BLaER1 treated with 17β-estradiol and CSF1 and Interleukin-3, amounts not matched to agents 10 nM and 100 nM (cell line): ENCODE measurements at regions not wholly inside any gene's neighbourhood (a gene's known extent, or its start where the extent isn't known, plus 50 kb on each side); places are given as distances from the start of the nearest gene placed in this dataset.

Source experiments
- H3K27ac ChIP-seq, 11 experiments: shearing (Covaris generic); formaldehyde crosslinking; 2 replicates each; pipeline ENCODE4 v1.8.1; 2022
- H3K27me3 ChIP-seq, 11 experiments: shearing (Covaris generic); formaldehyde crosslinking; 2 replicates each; pipeline ENCODE4 v1.8.1; 2022
- H3K36me3 ChIP-seq, 11 experiments: shearing (Covaris generic); formaldehyde crosslinking; 2 replicates each; pipeline ENCODE4 v1.8.1; 2022
- H3K4me1 ChIP-seq, 10 experiments: shearing (Covaris generic); formaldehyde crosslinking; 2 replicates each; pipeline ENCODE4 v1.8.1; 2022
- H3K4me2 ChIP-seq, 11 experiments: shearing (Covaris generic); formaldehyde crosslinking; 2 replicates each; pipeline ENCODE4 v1.8.1; 2022
- H3K4me3 ChIP-seq, 10 experiments: shearing (Covaris generic); formaldehyde crosslinking; 2 replicates each; pipeline ENCODE4 v1.8.1; 2022
- H3K9ac ChIP-seq, 11 experiments: shearing (Covaris generic); formaldehyde crosslinking; 2 replicates each; pipeline ENCODE4 v1.8.1; 2022
- H3K9me3 ChIP-seq, 11 experiments: shearing (Covaris generic); formaldehyde crosslinking; replicated peaks in 1 of 11; 2 replicates each; pipeline ENCODE4 v1.8.1; 2022
- H4K20me1 ChIP-seq, 11 experiments: shearing (Covaris generic); formaldehyde crosslinking; 2 replicates each; pipeline ENCODE4 v1.8.1; 2022
- Cebpa-rat ChIP-seq, 11 experiments: shearing (Covaris generic); IDR thresholded peaks; 2 replicates each; pipeline ENCODE4 v1.8.1; 2022

- Histone ChIP-seq H3K9me3 (no peaks in the 10 kb centered on the region), H3K4me3 (no peak overlapping the region), H3K4me1 (peaks cover 11 to 24% (median 17%) of the 10 kb centered on the region in 10 experiments; a peak in 19 of 20 replicates), H3K4me2 (no peak overlapping the region), H4K20me1 (peaks cover 0 to 14% (median 0%) of the 10 kb centered on the region in 11 experiments; a peak in 2 of 22 replicates), H3K27ac (no peak overlapping the region), H3K9ac (no peak overlapping the region), H3K36me3 (no peaks in the 10 kb centered on the region), H3K27me3 (no peaks in the 10 kb centered on the region)
- no peak for TF ChIP-seq Cebpa-rat (IDR thresholded peaks at IDR 0.05)
Observed at GRCh38 chr21:43328185-43328957, 98.6 kb downstream of the SIK1 start.

DNA sequence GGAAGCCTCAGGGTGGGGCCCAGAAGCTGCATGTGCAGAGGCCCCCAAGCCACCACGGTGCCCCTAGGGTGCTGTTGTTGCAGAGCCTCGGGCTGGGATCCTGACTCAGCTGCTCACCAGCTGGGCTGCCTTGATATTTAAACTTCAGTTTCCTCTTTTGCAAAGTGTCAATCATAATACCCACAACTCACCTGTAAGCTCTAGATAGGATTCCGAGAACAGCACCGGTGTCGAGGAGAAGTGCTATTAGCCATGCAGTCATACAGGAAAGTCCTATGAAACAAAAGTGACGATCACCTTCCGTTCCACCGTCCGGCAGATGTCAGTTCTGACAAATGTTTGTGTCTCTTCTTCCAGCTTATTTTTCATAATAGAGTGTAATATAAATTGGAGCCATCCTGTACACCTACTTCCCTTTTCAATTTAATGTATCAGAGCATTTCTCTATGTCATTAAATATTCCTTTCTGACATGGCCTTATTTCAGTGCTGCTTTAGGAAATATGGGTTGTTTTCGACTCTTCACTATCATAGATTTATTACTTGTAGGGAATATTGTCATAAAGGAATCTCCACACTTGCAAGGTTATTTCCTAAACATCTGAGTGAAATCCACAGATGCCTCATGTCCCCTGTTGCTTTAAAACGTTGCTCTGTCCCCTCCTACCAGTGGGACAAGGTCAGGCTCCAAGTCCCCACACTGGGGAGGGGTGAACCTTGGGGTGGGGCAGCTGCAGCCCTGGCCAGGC lies 100.8 kb downstream of the SIK1 start:
- H4K20me1 ChIP-seq: peaks cover 0 to 24% (median 0%) of the 10 kb centered on the region in 11 experiments; a peak in 2 of 22 replicates
- no peak overlapping the region for H3K4me3 ChIP-seq
- no peak for TF ChIP-seq Cebpa-rat (IDR thresholded peaks at IDR 0.05)
- peaks cover 7 to 22% (median 16%) of the 10 kb centered on the region in 10 experiments; a peak in 19 of 20 replicates for H3K4me1 ChIP-seq
- no peaks in the 10 kb centered on the region for H3K36me3 ChIP-seq
- 0 out of 22 replicates have a peak overlapping the region, but pooled peaks of 1 of the 11 experiments have one; percentile 27 for H3K9ac ChIP-seq
- no peaks in the 10 kb centered on the region for H3K9me3 ChIP-seq
- H3K27ac ChIP-seq: no peak overlapping the region
- peak overlapping the region in 10 of 11 experiments; percentile 12 to 59 (median 44); a peak in 19 of 22 replicates for H3K4me2 ChIP-seq
- H3K27me3 ChIP-seq: no peaks in the 10 kb centered on the region

- Histone ChIP-seq H3K9ac (no peak overlapping the region), H3K9me3 (no peaks in the 10 kb centered on the region), H3K4me3 (no peak overlapping the region), H3K27ac (no peak overlapping the region), H3K4me2 (peak overlapping the region in 6 of 11 experiments; percentile 12 to 59 (median 42); a peak in 7 of 22 replicates), H4K20me1 (peaks cover 0 to 24% (median 0%) of the 10 kb centered on the region in 11 experiments; a peak in 3 of 22 replicates), H3K27me3 (0 out of 22 replicates have a peak, but pooled peaks cover 0 to 3% (median 0%) of the 10 kb centered on the region in 11 experiments), H3K36me3 (no peaks in the 10 kb centered on the region), H3K4me1 (peaks cover 10 to 33% (median 27%) of the 10 kb centered on the region in 10 experiments)
- no peak for TF ChIP-seq Cebpa-rat (IDR thresholded peaks at IDR 0.05)
Observed at GRCh38 chr21:43325036-43325435, 101.9 kb downstream of the SIK1 start.

DNA sequence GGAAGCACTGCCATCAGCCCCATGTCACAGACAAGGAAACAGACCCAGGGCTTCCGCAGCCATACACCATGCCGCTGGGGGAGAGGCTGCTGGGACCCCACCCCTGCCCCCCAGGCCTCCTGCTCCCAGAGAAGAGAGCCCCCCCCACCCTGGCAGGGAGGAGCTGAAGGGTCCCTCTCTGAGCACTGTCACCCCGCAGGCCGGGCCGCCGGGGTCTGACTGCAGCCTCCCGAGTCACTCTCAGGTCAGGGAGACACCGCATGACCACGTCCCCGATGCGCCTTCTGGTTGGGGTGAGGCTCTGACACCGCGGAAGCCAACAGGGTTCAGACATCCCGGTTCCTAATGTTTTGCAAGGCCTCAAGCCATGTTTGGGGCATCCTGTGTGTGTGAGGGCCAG lies 102.3 kb downstream of the SIK1 start:
- Histone ChIP-seq H3K4me1 (peaks cover 14 to 37% (median 32%) of the 10 kb centered on the region in 10 experiments), H3K27ac (no peak overlapping the region), H4K20me1 (peaks cover 0 to 24% (median 0%) of the 10 kb centered on the region in 11 experiments; a peak in 3 of 22 replicates), H3K4me2 (no peak overlapping the region), H3K27me3 (0 out of 22 replicates have a peak, but pooled peaks cover 0 to 4% (median 0%) of the 10 kb centered on the region in 11 experiments), H3K9ac (no peak overlapping the region), H3K36me3 (no peaks in the 10 kb centered on the region), H3K4me3 (no peak overlapping the region), H3K9me3 (no peaks in the 10 kb centered on the region)
- no peak for TF ChIP-seq Cebpa-rat (IDR thresholded peaks at IDR 0.05)

GRCh38 chr21:43323244-43324005 lies 103.5 kb downstream of the SIK1 start:
- no peak overlapping the region for H3K4me2 ChIP-seq
- H3K27me3 ChIP-seq: peaks cover 0 to 14% (median 0%) of the 10 kb centered on the region in 11 experiments; a peak in 2 of 22 replicates
- H3K36me3 ChIP-seq: no peaks in the 10 kb centered on the region
- no peak overlapping the region for H3K27ac ChIP-seq
- peaks cover 0 to under 1% (median 0%) of the 10 kb centered on the region in 11 experiments; a peak in 2 of 22 replicates for H3K9me3 ChIP-seq
- H3K9ac ChIP-seq: no peak overlapping the region
- no peak for TF ChIP-seq Cebpa-rat (IDR thresholded peaks at IDR 0.05)
- no peak overlapping the region for H3K4me3 ChIP-seq
- H3K4me1 ChIP-seq: peaks cover 26 to 49% (median 43%) of the 10 kb centered on the region in 10 experiments
- peaks cover 0 to 24% (median 5%) of the 10 kb centered on the region in 11 experiments; a peak in 6 of 22 replicates for H4K20me1 ChIP-seq

DNA sequence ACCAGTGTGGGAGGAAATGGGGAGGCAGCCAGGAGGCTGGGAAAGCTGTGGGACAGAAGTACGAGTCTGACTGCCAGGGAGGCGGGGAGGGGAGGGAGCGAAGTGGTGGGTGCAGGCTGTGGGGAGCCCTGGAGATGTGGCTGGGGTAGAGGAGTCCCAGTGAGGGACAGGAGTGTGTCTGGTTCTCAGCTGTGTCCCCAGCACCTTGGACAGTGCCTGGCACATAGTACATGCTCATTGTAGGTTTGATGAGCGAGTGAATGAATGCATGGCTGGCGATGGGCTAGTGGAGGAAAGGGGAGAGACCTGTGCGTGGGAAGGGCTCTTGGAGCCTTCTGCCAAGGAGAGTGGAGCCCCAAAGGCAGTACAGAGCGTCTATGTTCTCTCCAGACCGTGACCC lies 104.1 kb downstream of the SIK1 start:
- Histone ChIP-seq H3K9ac (no peak overlapping the region), H4K20me1 (peaks cover 0 to 24% (median 5%) of the 10 kb centered on the region in 11 experiments; a peak in 6 of 22 replicates)

GRCh38 chr21:43322311-43322710 lies 104.6 kb downstream of the SIK1 start:
- peaks cover 28 to 60% (median 51%) of the 10 kb centered on the region in 10 experiments for H3K4me1 ChIP-seq
- H3K9ac ChIP-seq: no peak overlapping the region
- no peak overlapping the region for H3K4me2 ChIP-seq
- H4K20me1 ChIP-seq: peaks cover 0 to 24% (median 5%) of the 10 kb centered on the region in 11 experiments; a peak in 6 of 22 replicates
- no peaks in the 10 kb centered on the region for H3K36me3 ChIP-seq
- no peak overlapping the region for H3K27ac ChIP-seq
- TF ChIP-seq Cebpa-rat (IDR thresholded peaks at IDR 0.05): no peak
- H3K4me3 ChIP-seq: no peak overlapping the region
- peaks cover 0 to 15% (median 0%) of the 10 kb centered on the region in 11 experiments; a peak in 2 of 22 replicates for H3K27me3 ChIP-seq
- peaks cover 0 to 12% (median 9%) of the 10 kb centered on the region in 11 experiments; a peak in 14 of 22 replicates for H3K9me3 ChIP-seq

More for the DNA sequence above, 104.1 kb downstream of the SIK1 start:
- no peak overlapping the region for H3K4me3 ChIP-seq
- H3K27ac ChIP-seq: no peak overlapping the region
- H3K27me3 ChIP-seq: peaks cover 0 to 15% (median 0%) of the 10 kb centered on the region in 11 experiments; a peak in 2 of 22 replicates
- no peak overlapping the region for H3K4me2 ChIP-seq
- H3K4me1 ChIP-seq: peaks cover 28 to 55% (median 50%) of the 10 kb centered on the region in 10 experiments
- no peaks in the 10 kb centered on the region for H3K36me3 ChIP-seq
- TF ChIP-seq Cebpa-rat (IDR thresholded peaks at IDR 0.05): no peak
- peaks cover 0 to 7% (median 5%) of the 10 kb centered on the region in 11 experiments; a peak in 14 of 22 replicates for H3K9me3 ChIP-seq

GRCh38 chr21:43321611-43322010 lies 105.3 kb downstream of the SIK1 start:
- Histone ChIP-seq H3K4me1 (peaks cover 28 to 61% (median 51%) of the 10 kb centered on the region in 10 experiments), H3K4me2 (peak overlapping the region in 8 of 11 experiments; percentile 81 to 97 (median 89); a peak in 11 of 22 replicates), H3K9ac (no peak overlapping the region), H3K27ac (no peak overlapping the region), H4K20me1 (peaks cover 0 to 24% (median 5%) of the 10 kb centered on the region in 11 experiments; a peak in 6 of 22 replicates), H3K9me3 (peaks cover 0 to 16% (median 9%) of the 10 kb centered on the region in 11 experiments; a peak in 14 of 22 replicates), H3K36me3 (no peaks in the 10 kb centered on the region), H3K4me3 (no peak overlapping the region), H3K27me3 (peaks cover 0 to 15% (median 0%) of the 10 kb centered on the region in 11 experiments; a peak in 2 of 22 replicates)
- TF ChIP-seq Cebpa-rat (IDR thresholded peaks at IDR 0.05): no peak
